HG03457 (cell line): ENCODE measurements at regions not wholly inside any gene's neighbourhood (a gene's known extent, or its start where the extent isn't known, plus 50 kb on each side); places are given as distances from the start of the nearest gene placed in this dataset.
"Not testable (repeated sequence)": the region's sequence is repeated elsewhere in the genome, so short reads cannot be mapped to it uniquely, and the experiment has no call there.

ENCODE experiments used
- ATAC-seq: cut with Tn5 transposase; IDR thresholded peaks from one replicate; pipeline ENCODE4 v1.9.1; 2021; ENCODE audit warnings: moderate number of reproducible peaks; ENCODE audit not compliant: unreplicated experiment

DNA sequence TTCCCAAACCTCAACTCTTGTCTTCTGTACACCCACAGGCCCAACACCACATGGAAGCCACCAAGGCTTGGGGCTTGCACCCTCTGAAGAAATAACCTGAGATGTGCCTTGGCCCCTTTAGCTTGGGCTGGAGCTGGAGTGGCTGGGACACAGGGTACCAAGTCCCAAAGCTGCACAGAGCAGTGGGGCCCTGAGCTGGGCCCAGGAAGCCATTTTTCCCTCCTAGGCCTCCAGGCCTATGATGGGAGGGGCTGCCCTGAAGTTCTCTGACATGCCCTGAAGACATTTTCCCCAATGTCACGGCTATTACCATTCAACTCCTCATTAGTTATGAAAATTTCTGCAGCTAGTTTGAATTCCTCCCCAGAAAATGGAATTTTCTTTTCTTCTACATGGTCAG lies 163.2 kb upstream of the ARID1B start:
- ATAC-seq: no peak

DNA sequence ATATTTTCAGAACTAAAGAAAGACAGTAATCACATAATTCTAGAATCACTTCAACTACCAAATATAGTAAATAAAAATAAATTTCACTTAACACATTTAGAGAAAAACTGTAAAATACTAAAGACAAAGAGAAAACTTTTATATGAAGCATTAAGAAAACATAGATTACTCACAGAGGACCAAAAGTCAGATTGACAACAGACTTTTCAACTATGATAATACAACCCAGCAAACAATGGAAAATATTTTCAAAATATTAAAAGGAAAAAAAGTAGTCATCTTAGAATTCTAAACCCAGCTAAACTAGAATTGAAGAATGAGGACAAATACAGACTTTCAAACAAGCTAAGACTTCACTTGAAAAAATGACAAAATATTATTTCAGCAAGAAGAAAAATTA lies 164.8 kb upstream of the ARID1B start:
- ATAC-seq: no peak

DNA sequence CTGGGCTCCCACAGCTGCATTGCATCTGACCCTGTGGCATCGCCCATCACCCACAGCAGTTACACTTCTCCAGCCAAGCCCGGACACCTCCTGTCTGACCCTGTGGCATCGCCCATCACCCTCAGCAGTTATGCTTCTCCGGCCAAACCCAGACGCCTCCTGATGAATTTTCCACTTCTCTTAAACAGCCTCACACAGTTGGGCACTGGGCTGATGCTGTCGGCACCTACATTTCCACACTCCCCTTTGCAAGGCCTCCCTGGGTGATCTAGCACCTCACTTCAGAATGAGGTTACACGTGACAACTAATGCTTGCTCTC lies 175.2 kb upstream of the ARID1B start:
- ATAC-seq: no peak

DNA sequence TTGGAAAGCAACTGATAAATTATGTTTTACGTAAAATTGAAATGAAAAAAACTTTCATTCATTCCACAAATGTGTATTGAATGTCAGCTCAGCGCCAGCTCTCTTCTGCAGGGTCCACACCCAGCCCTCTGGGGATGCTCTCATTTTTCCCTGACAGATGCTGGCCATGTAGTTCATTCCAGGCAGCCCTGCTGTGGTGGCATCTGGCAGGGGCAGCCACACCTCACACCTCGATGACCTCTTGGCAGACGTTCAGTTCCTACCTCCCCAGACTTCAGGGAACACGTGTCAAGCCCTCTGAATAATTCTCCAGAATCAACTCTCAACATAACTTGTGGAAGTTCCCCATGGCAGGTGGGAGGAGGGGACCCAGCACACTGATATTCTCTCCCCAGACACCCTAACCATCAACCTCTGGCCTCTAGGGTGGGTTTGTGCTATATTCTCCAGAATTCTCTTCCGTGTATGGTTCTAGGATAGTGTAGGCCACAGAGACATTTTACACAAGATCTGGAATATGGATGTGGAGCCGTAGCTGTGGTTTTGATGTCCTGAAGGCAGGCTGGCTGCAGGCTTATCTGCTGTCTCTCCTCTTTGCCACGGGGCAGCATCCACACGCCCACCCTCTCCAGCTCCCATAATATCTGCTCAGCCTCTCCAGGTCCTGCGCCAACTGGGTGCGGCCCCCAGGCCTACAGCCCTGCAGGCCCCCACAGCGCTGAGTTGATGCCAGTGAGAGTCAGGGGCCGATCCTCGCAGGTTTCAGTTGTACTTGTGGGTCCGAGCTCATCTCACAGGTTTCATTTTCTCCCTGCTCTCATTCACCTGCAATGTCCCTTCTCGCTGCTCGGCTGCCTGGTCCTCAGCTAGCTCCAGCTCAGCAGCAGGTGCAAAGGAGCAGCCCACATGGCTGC lies 175.8 kb upstream of the ARID1B start:
- no peak for ATAC-seq

- ATAC-seq: no peak
Measured at GRCh38 chr6:156600678-156601077, 176.5 kb upstream of the ARID1B start.

DNA sequence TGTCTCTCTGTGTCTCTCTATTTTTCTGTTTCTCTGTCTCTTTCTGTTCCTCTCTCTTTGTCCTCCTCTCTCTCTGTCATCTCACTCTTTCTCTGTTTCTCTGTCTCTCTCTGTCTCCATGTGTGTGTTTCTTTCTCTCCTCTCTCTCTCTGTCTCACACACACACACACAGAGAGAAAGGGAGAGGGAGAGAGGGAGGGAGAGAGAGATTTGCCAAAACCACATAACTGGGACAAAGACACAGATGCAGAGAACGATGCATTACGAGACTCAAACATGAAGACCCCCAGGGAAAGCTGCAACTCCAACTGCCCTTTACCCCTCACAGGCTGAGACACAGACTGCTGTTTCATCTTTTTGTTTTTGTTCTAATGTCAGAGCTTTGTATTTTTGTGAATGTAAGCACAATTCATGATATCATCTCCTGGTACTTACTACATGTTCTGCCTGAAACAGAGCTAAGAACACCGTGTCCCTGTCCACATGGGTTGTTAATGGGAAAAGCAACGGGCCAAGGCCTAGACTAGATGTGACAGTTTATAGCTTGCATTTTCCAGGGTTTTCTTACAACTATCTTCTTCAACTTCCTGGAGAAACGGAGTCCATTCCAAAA lies 177.1 kb upstream of the ARID1B start:
- ATAC-seq: no peak

DNA sequence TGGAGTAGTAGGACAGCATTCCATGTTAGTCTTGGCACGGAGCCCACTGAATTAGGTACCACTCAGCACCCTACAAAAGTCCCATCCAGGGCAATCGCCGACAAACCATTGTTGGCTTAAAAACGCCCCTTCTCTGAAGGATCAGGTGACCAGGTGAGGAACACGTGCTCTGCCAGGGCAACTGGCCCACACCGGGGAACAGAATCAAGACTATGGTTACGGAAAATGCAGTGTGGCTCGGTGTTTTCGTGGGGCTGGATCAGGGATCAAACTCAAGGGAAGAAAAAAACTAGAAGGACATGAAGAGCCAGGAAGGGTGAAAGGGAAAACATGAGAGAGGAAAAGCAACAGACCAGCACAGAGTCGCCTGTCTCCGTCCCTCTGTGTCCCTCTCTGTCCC lies 177.8 kb upstream of the ARID1B start:
- no peak for ATAC-seq

- ATAC-seq: no peak
Measured at GRCh38 chr6:156598855-156599180, 178.4 kb upstream of the ARID1B start.

GRCh38 chr6:156598071-156598854 lies 178.9 kb upstream of the ARID1B start:
- ATAC-seq: no peak

DNA sequence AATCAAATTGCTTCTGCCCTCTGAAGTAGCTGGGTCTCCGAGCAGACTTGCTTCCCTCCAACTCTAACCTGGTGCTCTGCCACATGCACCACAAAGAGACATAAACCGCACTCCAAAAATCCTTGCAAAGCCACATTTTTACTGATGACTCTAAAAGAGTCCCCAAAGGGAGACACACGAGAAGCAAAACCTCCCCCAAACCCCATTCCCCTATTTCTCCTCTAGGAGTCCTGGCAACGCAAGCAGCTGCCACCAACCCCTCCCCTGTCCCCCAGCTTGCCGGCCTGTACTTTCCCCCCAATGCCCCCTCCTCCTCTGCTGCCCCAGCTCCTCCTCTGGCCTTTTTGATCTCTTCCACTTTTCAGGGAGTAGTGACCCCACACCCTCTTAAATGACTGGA lies 180.1 kb upstream of the ARID1B start:
- no peak for ATAC-seq

DNA sequence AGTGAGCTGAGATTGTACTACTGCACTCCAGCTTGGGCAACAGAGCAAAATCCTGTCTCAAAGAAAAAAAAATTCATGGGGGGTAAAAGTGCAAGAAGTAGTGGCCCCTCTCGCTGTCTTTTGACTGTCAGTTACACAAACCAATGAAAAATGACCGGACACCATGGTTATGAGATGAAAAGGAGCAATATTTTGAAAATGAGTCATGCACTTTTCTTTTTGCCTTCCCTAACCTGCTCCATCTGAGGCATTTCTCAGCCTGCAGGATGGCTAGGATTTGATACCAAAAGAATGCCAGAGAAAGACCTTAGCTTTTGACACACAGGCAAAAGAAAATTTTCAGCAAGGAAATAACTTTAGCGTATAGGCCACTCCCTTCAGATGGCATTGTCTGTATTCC lies 181.7 kb upstream of the ARID1B start:
- ATAC-seq: no peak

DNA sequence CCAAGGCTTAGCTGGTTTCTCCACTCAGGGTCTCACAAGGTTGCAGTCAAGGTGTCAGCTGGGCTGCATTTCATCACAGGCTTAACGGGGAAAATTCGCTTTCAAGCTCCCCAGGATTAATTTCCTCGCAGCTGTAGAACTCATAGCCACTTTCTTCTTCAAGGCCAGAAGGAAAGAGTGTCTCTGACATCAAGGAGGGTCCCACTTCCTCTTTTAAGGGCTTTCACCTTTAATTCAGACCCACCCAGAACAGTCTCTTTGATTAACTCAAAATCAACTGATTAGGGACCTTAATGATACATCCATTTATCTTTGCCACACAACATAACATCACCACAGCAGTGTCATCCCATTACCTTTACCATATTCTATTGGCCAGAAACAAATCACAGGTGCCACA lies 183.3 kb upstream of the ARID1B start:
- ATAC-seq: no peak

DNA sequence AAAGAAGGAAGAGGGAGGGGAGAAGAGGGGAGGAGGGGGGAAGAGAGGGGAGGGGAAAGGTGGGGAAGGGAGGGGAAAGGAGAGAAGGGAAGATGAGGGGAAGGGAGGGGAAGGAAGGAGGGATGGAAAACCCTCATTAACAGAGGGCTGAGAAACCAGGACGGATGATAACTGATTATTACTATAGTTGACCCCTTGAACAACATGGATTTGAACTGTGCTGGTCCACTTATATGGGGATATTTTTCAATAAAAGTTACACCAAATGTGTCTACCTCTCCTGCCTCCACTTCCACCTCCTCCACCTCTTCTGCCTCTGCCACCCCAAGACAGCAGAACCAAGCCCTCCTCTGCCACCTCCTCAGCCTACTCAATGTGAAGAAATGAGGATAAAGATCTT lies 184.1 kb upstream of the ARID1B start:
- ATAC-seq: no peak

DNA sequence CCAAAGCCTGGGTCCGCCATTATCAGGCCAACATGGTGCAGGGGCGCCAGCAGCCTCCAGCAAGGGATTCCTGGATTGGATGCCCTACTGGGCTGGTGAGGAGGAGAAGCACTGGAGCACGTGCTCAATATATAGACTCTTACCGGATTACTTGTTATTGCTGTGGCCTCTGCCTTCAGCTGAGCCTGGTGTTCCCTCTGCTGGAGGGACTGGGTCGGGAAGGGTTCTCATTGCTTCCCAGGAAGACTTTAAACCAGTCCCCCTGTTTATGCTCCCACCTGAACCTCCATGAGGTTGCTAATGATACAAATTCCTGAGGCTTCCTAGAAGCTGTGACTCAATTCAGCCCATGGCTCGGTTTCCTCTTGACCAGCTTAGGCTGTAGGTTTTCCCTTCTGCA lies 186.7 kb upstream of the ARID1B start:
- ATAC-seq: no peak

DNA sequence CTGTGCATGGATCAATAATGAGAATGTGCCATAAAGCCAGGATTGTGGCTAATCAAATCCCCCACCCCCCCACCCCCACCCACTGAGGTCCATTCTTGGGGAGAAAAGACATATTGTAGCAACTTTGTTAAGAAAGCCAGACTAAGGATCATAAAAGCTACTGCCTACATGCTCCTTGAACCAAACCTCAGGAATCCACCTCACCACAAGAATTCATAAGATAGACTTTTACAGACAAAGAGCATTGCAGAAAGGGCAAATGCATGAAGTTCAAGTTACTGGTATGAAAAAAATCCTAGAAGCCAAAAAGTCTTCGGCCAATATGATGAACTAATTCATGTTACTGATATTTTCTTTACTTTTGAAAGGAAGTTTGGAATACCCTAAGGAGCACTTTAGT lies 187.9 kb upstream of the ARID1B start:
- no peak for ATAC-seq

- no peak for ATAC-seq
Measured at GRCh38 chr6:156587751-156588301, 189.4 kb upstream of the ARID1B start.

DNA sequence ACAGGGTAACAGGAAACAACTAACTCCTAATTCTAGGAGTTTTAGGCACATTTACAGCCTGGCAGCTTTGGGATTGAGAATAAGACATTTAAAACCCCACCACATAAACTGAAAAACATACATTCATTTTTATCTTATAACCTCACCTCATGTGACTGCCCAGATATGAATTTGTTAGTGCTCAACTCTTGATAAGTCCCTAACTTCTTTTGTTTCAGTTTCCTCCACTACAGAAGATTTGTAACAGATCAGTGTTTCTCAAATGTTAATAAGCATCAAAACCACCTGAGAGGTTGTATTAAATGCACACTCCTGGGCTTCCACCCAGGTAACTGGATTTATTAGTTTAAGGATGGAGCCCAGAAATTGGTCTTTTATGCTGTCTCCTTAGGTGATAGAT lies 190.1 kb upstream of the ARID1B start:
- ATAC-seq: no peak

DNA sequence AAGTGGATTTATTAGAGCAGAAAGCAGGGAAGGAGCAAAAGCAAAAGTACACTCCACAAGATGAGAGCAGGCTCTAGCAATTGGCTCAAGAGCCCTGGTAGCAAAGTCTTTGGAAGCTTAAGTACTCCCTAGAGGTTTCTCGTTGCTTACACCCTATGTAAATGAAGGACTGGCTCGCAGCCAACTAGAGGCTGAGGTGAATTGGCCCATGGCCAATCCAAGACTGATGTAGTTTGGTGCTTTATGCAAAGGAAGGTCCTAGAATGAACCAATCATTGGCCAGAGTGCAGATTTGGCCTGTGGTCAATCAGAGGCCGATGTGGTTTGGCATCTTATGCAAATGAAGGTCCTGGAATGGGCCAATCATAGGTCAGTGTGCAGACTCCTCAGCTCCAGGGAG lies 191.3 kb upstream of the ARID1B start:
- no peak for ATAC-seq

- ATAC-seq: not testable (repeated sequence)
Measured at GRCh38 chr6:156584121-156584520, 193.1 kb upstream of the ARID1B start.

DNA sequence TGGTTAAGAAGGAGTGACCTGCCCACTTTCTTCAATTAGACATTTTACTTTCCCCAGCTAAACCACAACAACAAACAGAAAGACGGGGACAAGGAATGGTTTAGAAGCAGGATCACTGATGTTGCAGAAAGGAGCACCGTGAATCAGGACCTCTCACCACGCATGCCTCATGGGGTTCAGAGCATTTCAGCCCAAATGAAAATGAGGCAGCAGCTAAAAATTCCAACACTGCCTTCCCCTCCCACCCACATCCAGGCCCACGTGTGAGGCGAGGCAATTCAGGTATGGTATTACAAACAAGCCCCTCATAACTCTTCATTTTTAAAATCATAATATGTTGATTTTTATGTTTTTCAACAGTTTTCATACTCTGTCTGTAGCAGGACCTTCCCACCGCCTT lies 194.1 kb upstream of the ARID1B start:
- no peak for ATAC-seq

GRCh38 chr6:156582509-156582992 lies 194.6 kb upstream of the ARID1B start:
- no peak for ATAC-seq

GRCh38 chr6:156579564-156579963 lies 197.6 kb upstream of the ARID1B start:
- no peak for ATAC-seq
